LNCaP clone FGC (cell line): ENCODE measurements at regions not wholly inside any gene's neighbourhood (a gene's known extent, or its start where the extent isn't known, plus 50 kb on each side); places are given as distances from the start of the nearest gene placed in this dataset.

Source experiments
- DNase-seq: peaks from one replicate; pipeline ENCODE4 v3.0.0-alpha.2; 2011; ENCODE audit warnings: low read depth
- H3K4me3 ChIP-seq: 2 replicates; pipeline ENCODE4 v1.5.1; 2011; ENCODE audit warnings: mild to moderate bottlenecking, low read depth, low read length, control low read depth
- CTCF ChIP-seq: IDR thresholded peaks from 2 replicates; pipeline ENCODE4 v1.5.1; 2012; ENCODE audit warnings: mild to moderate bottlenecking; ENCODE audit not compliant: control insufficient read depth, insufficient read depth; ENCODE audit errors: extremely low read depth

GRCh38 chr3:135383301-135383700 is 582.2 kb upstream of the PPP2R3A start:
- no peak for DNase-seq
- TF ChIP-seq CTCF, result no peak
- H3K4me3 ChIP-seq, result no peak overlapping the region

- TF ChIP-seq CTCF, result no peak
- H3K4me3 ChIP-seq, result no peak overlapping the region
- DNase-seq, result no peak
These were observed 573.4 kb upstream of the PPP2R3A start for GRCh38 chr3:135392151-135392550.

- DNase-seq, result no peak
- no peak overlapping the region for H3K4me3 ChIP-seq
- TF ChIP-seq CTCF, result no peak
These were observed 572.4 kb upstream of the PPP2R3A start for GRCh38 chr3:135393159-135393558.

GRCh38 chr3:135393898-135394525 is 571.5 kb upstream of the PPP2R3A start:
- DNase-seq, result no peak
- TF ChIP-seq CTCF, result no peak
- no peak overlapping the region for H3K4me3 ChIP-seq

GRCh38 chr3:135412475-135412874 is 553.1 kb upstream of the PPP2R3A start:
- DNase-seq, result no peak
- H3K4me3 ChIP-seq, result no peak overlapping the region
- TF ChIP-seq CTCF, result 0 out of 2 replicates have a peak, but pooled peaks have one; percentile 4

- TF ChIP-seq CTCF, result no peak
- DNase-seq, result no peak
- no peak overlapping the region for H3K4me3 ChIP-seq
These were observed 549.3 kb upstream of the PPP2R3A start for GRCh38 chr3:135416182-135416581.

GRCh38 chr3:135419155-135419554 is 546.4 kb upstream of the PPP2R3A start:
- DNase-seq, result no peak
- no peak overlapping the region for H3K4me3 ChIP-seq
- TF ChIP-seq CTCF, result no peak
